CD4-positive, alpha-beta memory T cell (primary cell): ENCODE measurements at regions not wholly inside any gene's neighbourhood (a gene's known extent, or its start where the extent isn't known, plus 50 kb on each side); places are given as distances from the start of the nearest gene placed in this dataset.

Source experiments
- CTCF ChIA-PET: fragments of 350-600 bp; sonication (Branson Sonifier 250); formaldehyde crosslinking; loops from one replicate; lab custom pipeline; 2021; ENCODE audit warnings: inconsistent platforms; ENCODE audit not compliant: partially characterized antibody; lab: Charles Lee
- POLR2A ChIA-PET: fragments of 350-600 bp; sonication (Branson Sonifier 250); formaldehyde crosslinking; loops from one replicate; lab custom pipeline; 2021; ENCODE audit not compliant: partially characterized antibody; lab: Charles Lee
- DNase-seq, 5 donors: peaks; one replicate each; pipeline versions ENCODE4 v3.0.0 to v3.0.0-alpha.2; 2020 to 2022; ENCODE audit warnings: mixed read lengths in 1 of 5
- H3K27ac ChIP-seq: one replicate; pipeline ENCODE4 v1.7.0; 2013; ENCODE audit warnings: low read depth, low read length
- H3K27me3 ChIP-seq: 2 replicates; pipeline ENCODE4 v1.7.0; 2013; ENCODE audit warnings: mild to moderate bottlenecking, low read length, moderate library complexity; ENCODE audit not compliant: insufficient read depth
- H3K36me3 ChIP-seq: 2 replicates; pipeline ENCODE4 v1.7.0; 2013; ENCODE audit warnings: mild to moderate bottlenecking, low read length, moderate library complexity; ENCODE audit not compliant: insufficient read depth
- H3K4me1 ChIP-seq: 2 replicates; pipeline ENCODE4 v1.7.0; 2013; ENCODE audit warnings: mild to moderate bottlenecking, low read length, moderate library complexity; ENCODE audit not compliant: insufficient read depth
- H3K4me3 ChIP-seq, 2 donors: one replicate each; pipeline ENCODE4 v1.7.0; 2013; ENCODE audit warnings: low read length in 2 of 2, mild to moderate bottlenecking in 1 of 2
- H3K9me3 ChIP-seq, 2 donors: one replicate each; pipeline ENCODE4 v1.7.0; 2013; ENCODE audit warnings: low read length in 2 of 2, control low read depth in 1 of 2; ENCODE audit not compliant: control insufficient read depth in 1 of 2
- H3K27ac Mint-ChIP-seq, 7 donors: one replicate each; pipeline ENCODE4 v1.8.0; 2020 to 2021; ENCODE audit warnings: mixed read lengths in 7 of 7, mild to moderate bottlenecking in 6 of 7, inconsistent platforms in 3 of 7, moderate library complexity in 3 of 7
- H3K27me3 Mint-ChIP-seq, 2 donors: one replicate each; pipeline ENCODE4 v1.8.0; 2020 to 2021; ENCODE audit warnings: mixed read lengths in 2 of 2
- H3K36me3 Mint-ChIP-seq, 2 donors: one replicate each; pipeline ENCODE4 v1.8.0; 2020 to 2021; ENCODE audit warnings: mixed read lengths in 2 of 2, inconsistent platforms in 1 of 2, mild to moderate bottlenecking in 1 of 2
- H3K4me1 Mint-ChIP-seq, 4 donors: one replicate each; pipeline ENCODE4 v1.8.0; 2020 to 2021; ENCODE audit warnings: mixed read lengths in 4 of 4, mild to moderate bottlenecking in 1 of 4
- H3K4me3 Mint-ChIP-seq, 8 donors: one replicate each; pipeline ENCODE4 v1.8.0; 2020 to 2021; ENCODE audit warnings: mixed read lengths in 8 of 8, mild to moderate bottlenecking in 7 of 8, moderate library complexity in 6 of 8, inconsistent platforms in 3 of 8
- H3K9me3 Mint-ChIP-seq, 8 donors: one replicate each; pipeline ENCODE4 v1.8.0; 2020 to 2021; ENCODE audit warnings: mixed read lengths in 8 of 8, mild to moderate bottlenecking in 5 of 8, inconsistent platforms in 3 of 8, moderate library complexity in 1 of 8
- intact Hi-C: fragments of 100-400 bp; cut with micrococcal nuclease; formaldehyde crosslinking; loops from one replicate; pipeline ENCODE4 v1.15.1; 2023

DNA sequence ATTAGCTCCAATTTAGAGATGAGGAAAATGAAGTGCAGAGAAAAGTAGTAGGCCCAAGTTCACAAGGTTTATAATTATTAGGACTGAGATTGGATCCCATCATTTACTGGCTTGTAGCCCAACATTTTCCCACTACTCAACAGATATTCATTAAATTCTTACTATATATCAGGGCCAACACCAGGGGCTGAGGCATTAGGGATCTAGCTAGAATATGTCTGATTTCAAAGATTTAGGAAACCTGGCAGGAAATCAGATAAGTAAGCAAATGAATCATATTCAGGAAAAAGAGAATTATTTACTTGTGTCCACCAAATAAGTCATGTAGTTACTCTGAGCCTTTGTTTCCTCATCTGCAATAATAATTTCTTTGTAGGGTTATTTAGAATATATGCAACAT is 94.3 kb downstream of the OXGR1 start:
- no peak for DNase-seq
- Histone ChIP-seq H3K36me3 (no peaks in the 10 kb centered on the region), H3K27ac (no peak overlapping the region), H3K27me3 (no peaks in the 10 kb centered on the region), H3K4me1 (no peaks in the 10 kb centered on the region), H3K9me3 (no peaks in the 10 kb centered on the region), H3K4me3 (no peak overlapping the region)
- no peak overlapping the region for H3K4me3 Mint-ChIP-seq
- no peak overlapping the region for H3K27ac Mint-ChIP-seq
- ChIA-PET POLR2A (no interaction called here), CTCF (no interaction called here)
- H3K4me1 Mint-ChIP-seq = no peaks in the 10 kb centered on the region
- intact Hi-C loops = no loop called here
- H3K9me3 Mint-ChIP-seq = peaks cover 3 to 12% (median 6%) of the 10 kb centered on the region in 8 donors
- H3K36me3 Mint-ChIP-seq = no peaks in the 10 kb centered on the region
- H3K27me3 Mint-ChIP-seq = no peaks in the 10 kb centered on the region

DNA sequence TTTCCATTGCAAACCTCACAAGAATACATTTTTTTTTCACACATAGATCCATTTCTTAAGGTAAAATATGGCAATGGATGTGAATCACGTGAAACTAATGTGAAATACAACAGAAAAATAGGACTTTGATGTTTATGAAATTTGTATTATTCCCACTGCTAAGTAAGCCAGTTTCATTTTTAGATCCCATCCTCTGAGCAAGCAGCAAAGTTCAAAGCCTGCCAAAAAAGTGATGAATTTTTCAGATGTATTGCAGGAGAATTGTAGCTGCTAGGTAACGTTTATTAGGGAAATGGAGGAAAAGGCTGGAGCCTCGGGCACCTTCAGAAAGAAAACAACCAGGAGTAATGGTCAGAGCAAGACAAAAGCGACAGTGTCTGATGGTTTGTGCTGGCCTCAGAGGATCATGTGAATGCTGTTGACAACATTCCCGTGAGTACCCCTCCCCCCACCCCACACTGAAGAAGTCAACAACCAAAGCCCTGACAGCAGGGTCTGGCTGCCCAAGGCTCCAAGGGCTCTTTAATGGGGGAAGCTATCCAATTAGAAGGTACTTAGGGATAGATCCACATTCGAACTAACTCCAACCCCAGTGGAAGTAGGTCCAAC is 95.5 kb downstream of the OXGR1 start:
- Mint-ChIP-seq H3K9me3 (peaks cover 3 to 19% (median 11%) of the 10 kb centered on the region in 8 donors), H3K27me3 (no peaks in the 10 kb centered on the region), H3K36me3 (no peaks in the 10 kb centered on the region), H3K4me3 (no peak overlapping the region), H3K27ac (no peak overlapping the region), H3K4me1 (no peaks in the 10 kb centered on the region)
- Histone ChIP-seq H3K4me1 (no peaks in the 10 kb centered on the region), H3K9me3 (no peaks in the 10 kb centered on the region), H3K27me3 (no peaks in the 10 kb centered on the region), H3K4me3 (no peak overlapping the region), H3K36me3 (no peaks in the 10 kb centered on the region), H3K27ac (no peak overlapping the region)
- ChIA-PET POLR2A (no interaction called here), CTCF (no interaction called here)
- intact Hi-C loops = no loop called here
- DNase-seq = no peak

DNA sequence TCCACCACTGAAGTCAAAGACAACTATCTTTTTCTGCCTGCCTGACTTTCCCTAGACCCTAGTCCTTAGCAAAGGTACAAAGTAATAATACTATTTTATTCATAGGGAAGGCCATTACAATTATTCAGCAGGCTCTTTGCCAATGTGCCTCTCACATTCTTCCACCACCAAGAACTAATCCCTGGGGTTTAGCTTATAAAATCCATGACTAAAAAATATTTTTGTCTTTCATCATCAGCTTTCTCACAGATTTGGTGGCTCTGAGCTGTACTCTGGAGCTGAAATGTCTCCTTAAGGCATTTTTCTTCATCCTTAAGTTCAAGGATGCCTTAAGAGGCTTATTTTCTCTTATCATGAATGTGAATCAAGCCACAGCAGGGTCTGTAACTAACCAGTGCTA is 96.1 kb downstream of the OXGR1 start:
- Mint-ChIP-seq H3K4me1 (no peaks in the 10 kb centered on the region), H3K27ac (no peak overlapping the region)
- H3K9me3 ChIP-seq = no peaks in the 10 kb centered on the region

More for the DNA sequence above, 96.1 kb downstream of the OXGR1 start:
- H3K27me3 Mint-ChIP-seq = no peaks in the 10 kb centered on the region
- Histone ChIP-seq H3K27ac (no peak overlapping the region), H3K4me1 (no peaks in the 10 kb centered on the region), H3K27me3 (no peaks in the 10 kb centered on the region), H3K4me3 (no peak overlapping the region), H3K36me3 (no peaks in the 10 kb centered on the region)
- no peak overlapping the region for H3K4me3 Mint-ChIP-seq
- intact Hi-C loops = no loop called here
- peaks cover 3 to 19% (median 11%) of the 10 kb centered on the region in 8 donors for H3K9me3 Mint-ChIP-seq
- DNase-seq = no peak
- ChIA-PET CTCF (no interaction called here), POLR2A (no interaction called here)
- no peaks in the 10 kb centered on the region for H3K36me3 Mint-ChIP-seq
